Caco-2 (cell line): ENCODE measurements at regions not wholly inside any gene's neighbourhood (a gene's known extent, or its start where the extent isn't known, plus 50 kb on each side); places are given as distances from the start of the nearest gene placed in this dataset.

ENCODE experiments used
- BruUV-seq: library from RNA; stranded (reverse); fragments of 400-500 nt; replicated peaks from 2 replicates; lab custom pipeline; 2021; lab: Mats Ljungman, UMichigan
- CTCF ChIA-PET: fragments of 300-600 bp; sonication (Branson Sonifier 250); formaldehyde crosslinking; loops from one replicate; lab custom pipeline; 2022; ENCODE audit warnings: antibody characterized with exemption; lab: Charles Lee
- POLR2A ChIA-PET: fragments of 300-600 bp; sonication (Branson Sonifier 250); formaldehyde crosslinking; loops from one replicate; lab custom pipeline; 2022; ENCODE audit warnings: antibody characterized with exemption; lab: Charles Lee
- DNase-seq, 2 experiments: peaks; one replicate each; pipeline versions ENCODE4 v3.0.0 to v3.0.0-alpha.2; 2020 to 2022
- H3K27me3 ChIP-seq: replicated peaks from 2 replicates; pipeline ENCODE4 v1.6.0; 2011; ENCODE audit warnings: low read length; ENCODE audit not compliant: control insufficient read depth, insufficient read depth
- H3K36me3 ChIP-seq: 2 replicates; pipeline ENCODE4 v1.5.1; 2011; ENCODE audit warnings: low read length; ENCODE audit not compliant: control insufficient read depth, insufficient read depth
- H3K4me1 ChIP-seq: fragments of 250-450 bp; sonication (Bioruptor Pico); 2 replicates; pipeline ENCODE4 v1.5.1; 2020; ENCODE audit warnings: mild to moderate bottlenecking
- H3K4me3 ChIP-seq: 2 replicates; pipeline ENCODE4 v1.5.1; 2011; ENCODE audit warnings: low read depth, mild to moderate bottlenecking, control low read depth, low read length
- H3K9me3 ChIP-seq: fragments of 250-450 bp; sonication (Bioruptor Pico); 2 replicates; pipeline ENCODE4 v1.5.1; 2020; ENCODE audit warnings: mild to moderate bottlenecking, moderate library complexity
- H3K27ac Mint-ChIP-seq: one replicate; pipeline ENCODE4 v1.8.0; 2022; ENCODE audit warnings: mixed read lengths; ENCODE audit not compliant: unreplicated experiment
- H3K27me3 Mint-ChIP-seq: one replicate; pipeline ENCODE4 v1.8.0; 2022; ENCODE audit warnings: mixed read lengths; ENCODE audit not compliant: insufficient read depth, unreplicated experiment
- H3K36me3 Mint-ChIP-seq: one replicate; pipeline ENCODE4 v1.8.0; 2022; ENCODE audit warnings: mild to moderate bottlenecking, mixed read lengths; ENCODE audit not compliant: insufficient read depth, unreplicated experiment
- H3K4me1 Mint-ChIP-seq: one replicate; pipeline ENCODE4 v1.8.0; 2022; ENCODE audit warnings: low read depth, mixed read lengths; ENCODE audit not compliant: unreplicated experiment
- H3K4me3 Mint-ChIP-seq: one replicate; pipeline ENCODE4 v1.8.0; 2022; ENCODE audit warnings: mild to moderate bottlenecking, moderate library complexity, mixed read lengths; ENCODE audit not compliant: unreplicated experiment
- H3K9me3 Mint-ChIP-seq: one replicate; pipeline ENCODE4 v1.8.0; 2022; ENCODE audit warnings: mixed read lengths; ENCODE audit not compliant: unreplicated experiment
- intact Hi-C: fragments of 100-400 bp; cut with micrococcal nuclease; formaldehyde crosslinking; loops from one replicate; pipeline ENCODE4 v1.10.0; 2022; ENCODE audit not compliant: unreplicated experiment
- TF ChIP-seq, protein P1 (sequence below), 2 experiments: fragments of 200-600 bp in 1 of 2; IDR thresholded peaks; 1 replicate in 1 of 2; 2 replicates in 1 of 2; pipeline versions ENCODE4 v1.5.1 to v1.8.0; 2011 to 2022; ENCODE audit warnings: antibody characterized with exemption in 1 of 2, control low read depth in 1 of 2, inconsistent platforms in 1 of 2, low read depth in 1 of 2, low read length in 1 of 2, mild to moderate bottlenecking in 1 of 2, moderate library complexity in 1 of 2; ENCODE audit not compliant: insufficient read depth in 1 of 2, severe bottlenecking in 1 of 2, unreplicated experiment in 1 of 2

DNA sequence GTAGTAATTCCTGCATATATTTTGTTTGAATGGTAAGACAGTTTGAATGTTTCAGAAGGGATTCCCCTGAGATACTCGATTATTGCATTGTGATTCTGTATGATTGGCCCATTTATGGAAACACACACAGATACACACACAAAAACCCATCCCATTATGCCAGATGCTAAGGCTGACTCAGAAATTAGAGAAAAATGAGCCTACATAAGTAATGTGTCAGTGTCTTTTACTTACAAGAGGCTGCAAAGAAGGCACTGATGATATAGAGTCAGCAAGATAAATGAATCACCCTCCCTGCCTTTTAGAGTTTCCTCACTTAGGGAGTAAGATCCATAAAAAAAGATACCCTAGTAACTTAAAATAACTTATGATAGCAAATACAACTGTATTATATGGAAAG is 1481.1 kb upstream of the ACVR2A start:
- ChIA-PET CTCF (no interaction called here), POLR2A (no interaction called here)
- H3K27ac Mint-ChIP-seq: no peak overlapping the region
- H3K27me3 ChIP-seq: no peaks in the 10 kb centered on the region
- TF ChIP-seq, protein P1, sequence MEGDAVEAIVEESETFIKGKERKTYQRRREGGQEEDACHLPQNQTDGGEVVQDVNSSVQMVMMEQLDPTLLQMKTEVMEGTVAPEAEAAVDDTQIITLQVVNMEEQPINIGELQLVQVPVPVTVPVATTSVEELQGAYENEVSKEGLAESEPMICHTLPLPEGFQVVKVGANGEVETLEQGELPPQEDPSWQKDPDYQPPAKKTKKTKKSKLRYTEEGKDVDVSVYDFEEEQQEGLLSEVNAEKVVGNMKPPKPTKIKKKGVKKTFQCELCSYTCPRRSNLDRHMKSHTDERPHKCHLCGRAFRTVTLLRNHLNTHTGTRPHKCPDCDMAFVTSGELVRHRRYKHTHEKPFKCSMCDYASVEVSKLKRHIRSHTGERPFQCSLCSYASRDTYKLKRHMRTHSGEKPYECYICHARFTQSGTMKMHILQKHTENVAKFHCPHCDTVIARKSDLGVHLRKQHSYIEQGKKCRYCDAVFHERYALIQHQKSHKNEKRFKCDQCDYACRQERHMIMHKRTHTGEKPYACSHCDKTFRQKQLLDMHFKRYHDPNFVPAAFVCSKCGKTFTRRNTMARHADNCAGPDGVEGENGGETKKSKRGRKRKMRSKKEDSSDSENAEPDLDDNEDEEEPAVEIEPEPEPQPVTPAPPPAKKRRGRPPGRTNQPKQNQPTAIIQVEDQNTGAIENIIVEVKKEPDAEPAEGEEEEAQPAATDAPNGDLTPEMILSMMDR (IDR thresholded peaks at IDR 0.05; ENCODE audit: insufficient read depth in 1 of 2, low read depth in 1 of 2, low read length in 1 of 2, severe bottlenecking in 1 of 2, unreplicated experiment in 1 of 2): no peak
- no peaks in the 10 kb centered on the region for H3K4me1 ChIP-seq
- H3K36me3 ChIP-seq: no peaks in the 10 kb centered on the region
- BruUV-seq: no TSS peak
- no peaks in the 10 kb centered on the region for H3K9me3 ChIP-seq
- H3K4me3 ChIP-seq: no peak overlapping the region
- H3K27me3 Mint-ChIP-seq: no peaks in the 10 kb centered on the region
- H3K36me3 Mint-ChIP-seq: no peaks in the 10 kb centered on the region
- intact Hi-C loops: no loop called here
- no peaks in the 10 kb centered on the region for H3K9me3 Mint-ChIP-seq
- H3K4me1 Mint-ChIP-seq: no peaks in the 10 kb centered on the region
- no peak overlapping the region for H3K4me3 Mint-ChIP-seq
- no peak for DNase-seq

DNA sequence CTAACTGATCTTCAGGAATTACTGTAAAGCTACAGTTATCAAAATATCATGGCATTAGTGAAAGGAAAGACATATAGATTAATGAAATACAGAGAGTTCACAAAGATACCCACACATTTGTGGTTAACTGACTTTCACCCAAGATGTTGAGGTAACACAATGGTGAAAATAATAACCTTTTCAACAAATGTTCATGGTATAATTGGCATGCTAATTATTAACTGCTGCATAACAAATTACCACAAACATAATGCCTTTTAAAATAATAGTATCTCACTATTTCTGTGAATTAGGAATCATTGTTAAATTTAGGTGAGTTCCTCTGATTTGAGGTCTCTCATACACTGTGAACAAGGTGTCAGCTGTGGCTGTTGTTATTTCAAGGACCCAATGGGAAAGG is 1493.1 kb upstream of the ACVR2A start:
- Mint-ChIP-seq H3K4me1 (no peaks in the 10 kb centered on the region), H3K9me3 (no peaks in the 10 kb centered on the region), H3K27me3 (peaks cover 7% of the 10 kb centered on the region), H3K36me3 (no peaks in the 10 kb centered on the region), H3K27ac (no peak overlapping the region), H3K4me3 (no peak overlapping the region)
- DNase-seq: no peak
- no peak overlapping the region for H3K4me3 ChIP-seq
- BruUV-seq: no TSS peak
- TF ChIP-seq, protein P1 (IDR thresholded peaks at IDR 0.05; ENCODE audit: insufficient read depth in 1 of 2, low read depth in 1 of 2, low read length in 1 of 2, severe bottlenecking in 1 of 2, unreplicated experiment in 1 of 2): no peak
- CTCF ChIA-PET: no interaction called here
- POLR2A ChIA-PET: no interaction called here
- no peaks in the 10 kb centered on the region for H3K9me3 ChIP-seq
- H3K4me1 ChIP-seq: no peaks in the 10 kb centered on the region
- no peaks in the 10 kb centered on the region for H3K27me3 ChIP-seq
- intact Hi-C loops: no loop called here
- no peaks in the 10 kb centered on the region for H3K36me3 ChIP-seq

DNA sequence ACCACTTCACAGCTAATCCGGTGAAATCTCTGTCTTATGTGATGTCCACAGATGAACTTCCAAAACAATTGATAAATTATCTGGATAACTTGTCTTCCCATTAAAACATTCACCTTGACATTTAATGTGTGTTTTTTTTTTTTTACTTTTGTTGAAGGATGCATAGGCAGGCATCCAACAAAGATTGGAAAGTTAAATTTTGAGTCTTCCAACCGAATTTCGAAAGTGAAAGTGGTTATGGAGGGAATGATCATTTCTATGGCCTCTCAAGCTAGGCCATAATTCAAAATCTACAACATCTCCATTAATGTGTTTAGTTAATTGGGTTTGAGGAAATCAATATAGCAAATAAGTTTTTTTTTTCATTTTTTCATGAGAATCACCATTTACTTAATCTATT is 1495.5 kb upstream of the ACVR2A start:
- Histone ChIP-seq H3K4me3 (no peak overlapping the region), H3K4me1 (no peaks in the 10 kb centered on the region), H3K9me3 (no peaks in the 10 kb centered on the region), H3K36me3 (no peaks in the 10 kb centered on the region), H3K27me3 (no peaks in the 10 kb centered on the region)
- Mint-ChIP-seq H3K4me1 (no peaks in the 10 kb centered on the region), H3K9me3 (no peaks in the 10 kb centered on the region), H3K4me3 (no peak overlapping the region), H3K27me3 (no peaks in the 10 kb centered on the region), H3K27ac (no peak overlapping the region), H3K36me3 (no peaks in the 10 kb centered on the region)
- no TSS peak for BruUV-seq
- POLR2A ChIA-PET: no interaction called here
- intact Hi-C loops: no loop called here
- CTCF ChIA-PET: no interaction called here
- TF ChIP-seq, protein P1 (IDR thresholded peaks at IDR 0.05; ENCODE audit: insufficient read depth in 1 of 2, low read depth in 1 of 2, low read length in 1 of 2, severe bottlenecking in 1 of 2, unreplicated experiment in 1 of 2): no peak
- no peak for DNase-seq
